ENCODE measurements at regions not wholly inside any gene's neighbourhood (a gene's known extent, or its start where the extent isn't known, plus 50 kb on each side); places are given as distances from the start of the nearest gene placed in this dataset.

GRCh38 chr2:120886534-120887319 is 151.1 kb downstream of the GLI2 start:
- no peaks in the 10 kb centered on the region; the same call in 1 of the 2 replicates for H3K36me3 Mint-ChIP-seq
- H3K4me3 Mint-ChIP-seq = no peak overlapping the region
- peak overlapping the region; percentile 57; the same call in 1 of the 2 replicates for H3K27ac Mint-ChIP-seq
- no peaks in the 10 kb centered on the region for H3K27me3 Mint-ChIP-seq (ENCODE audit: low read depth)
- TF ChIP-seq USF2 (CRISPR knock-in tag; IDR thresholded peaks at IDR 0.05) (no peak), RELA (CRISPR knock-in tag; IDR thresholded peaks at IDR 0.05; ENCODE audit: borderline replicate concordance) (no peak), TCF7 (CRISPR knock-in tag; IDR thresholded peaks at IDR 0.05; ENCODE audit: low read depth) (no peak), EMX1 (CRISPR knock-in tag; IDR thresholded peaks at IDR 0.05) (no peak), ATF6 (CRISPR knock-in tag; IDR thresholded peaks at IDR 0.05) (no peak), ZNF138 (CRISPR knock-in tag; conservative IDR thresholded peaks at IDR 0.05) (no peak), ZNF532 (CRISPR knock-in tag; IDR thresholded peaks at IDR 0.05; ENCODE audit: borderline replicate concordance) (no peak), MYBL2 (CRISPR knock-in tag; IDR thresholded peaks at IDR 0.05) (no peak), ZNF416 (CRISPR knock-in tag; IDR thresholded peaks at IDR 0.05) (no peak), ZSCAN18 (CRISPR knock-in tag; IDR thresholded peaks at IDR 0.05) (no peak), CREM (CRISPR knock-in tag; IDR thresholded peaks at IDR 0.05) (no peak), MAX (CRISPR knock-in tag; IDR thresholded peaks at IDR 0.05) (no peak)
- TF ChIP-seq, protein P1, sequence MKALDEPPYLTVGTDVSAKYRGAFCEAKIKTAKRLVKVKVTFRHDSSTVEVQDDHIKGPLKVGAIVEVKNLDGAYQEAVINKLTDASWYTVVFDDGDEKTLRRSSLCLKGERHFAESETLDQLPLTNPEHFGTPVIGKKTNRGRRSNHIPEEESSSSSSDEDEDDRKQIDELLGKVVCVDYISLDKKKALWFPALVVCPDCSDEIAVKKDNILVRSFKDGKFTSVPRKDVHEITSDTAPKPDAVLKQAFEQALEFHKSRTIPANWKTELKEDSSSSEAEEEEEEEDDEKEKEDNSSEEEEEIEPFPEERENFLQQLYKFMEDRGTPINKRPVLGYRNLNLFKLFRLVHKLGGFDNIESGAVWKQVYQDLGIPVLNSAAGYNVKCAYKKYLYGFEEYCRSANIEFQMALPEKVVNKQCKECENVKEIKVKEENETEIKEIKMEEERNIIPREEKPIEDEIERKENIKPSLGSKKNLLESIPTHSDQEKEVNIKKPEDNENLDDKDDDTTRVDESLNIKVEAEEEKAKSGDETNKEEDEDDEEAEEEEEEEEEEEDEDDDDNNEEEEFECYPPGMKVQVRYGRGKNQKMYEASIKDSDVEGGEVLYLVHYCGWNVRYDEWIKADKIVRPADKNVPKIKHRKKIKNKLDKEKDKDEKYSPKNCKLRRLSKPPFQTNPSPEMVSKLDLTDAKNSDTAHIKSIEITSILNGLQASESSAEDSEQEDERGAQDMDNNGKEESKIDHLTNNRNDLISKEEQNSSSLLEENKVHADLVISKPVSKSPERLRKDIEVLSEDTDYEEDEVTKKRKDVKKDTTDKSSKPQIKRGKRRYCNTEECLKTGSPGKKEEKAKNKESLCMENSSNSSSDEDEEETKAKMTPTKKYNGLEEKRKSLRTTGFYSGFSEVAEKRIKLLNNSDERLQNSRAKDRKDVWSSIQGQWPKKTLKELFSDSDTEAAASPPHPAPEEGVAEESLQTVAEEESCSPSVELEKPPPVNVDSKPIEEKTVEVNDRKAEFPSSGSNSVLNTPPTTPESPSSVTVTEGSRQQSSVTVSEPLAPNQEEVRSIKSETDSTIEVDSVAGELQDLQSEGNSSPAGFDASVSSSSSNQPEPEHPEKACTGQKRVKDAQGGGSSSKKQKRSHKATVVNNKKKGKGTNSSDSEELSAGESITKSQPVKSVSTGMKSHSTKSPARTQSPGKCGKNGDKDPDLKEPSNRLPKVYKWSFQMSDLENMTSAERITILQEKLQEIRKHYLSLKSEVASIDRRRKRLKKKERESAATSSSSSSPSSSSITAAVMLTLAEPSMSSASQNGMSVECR (CRISPR knock-in tag; IDR thresholded peaks at IDR 0.05; ENCODE audit: borderline replicate concordance) = no peak
- TF ChIP-seq, protein P2, sequence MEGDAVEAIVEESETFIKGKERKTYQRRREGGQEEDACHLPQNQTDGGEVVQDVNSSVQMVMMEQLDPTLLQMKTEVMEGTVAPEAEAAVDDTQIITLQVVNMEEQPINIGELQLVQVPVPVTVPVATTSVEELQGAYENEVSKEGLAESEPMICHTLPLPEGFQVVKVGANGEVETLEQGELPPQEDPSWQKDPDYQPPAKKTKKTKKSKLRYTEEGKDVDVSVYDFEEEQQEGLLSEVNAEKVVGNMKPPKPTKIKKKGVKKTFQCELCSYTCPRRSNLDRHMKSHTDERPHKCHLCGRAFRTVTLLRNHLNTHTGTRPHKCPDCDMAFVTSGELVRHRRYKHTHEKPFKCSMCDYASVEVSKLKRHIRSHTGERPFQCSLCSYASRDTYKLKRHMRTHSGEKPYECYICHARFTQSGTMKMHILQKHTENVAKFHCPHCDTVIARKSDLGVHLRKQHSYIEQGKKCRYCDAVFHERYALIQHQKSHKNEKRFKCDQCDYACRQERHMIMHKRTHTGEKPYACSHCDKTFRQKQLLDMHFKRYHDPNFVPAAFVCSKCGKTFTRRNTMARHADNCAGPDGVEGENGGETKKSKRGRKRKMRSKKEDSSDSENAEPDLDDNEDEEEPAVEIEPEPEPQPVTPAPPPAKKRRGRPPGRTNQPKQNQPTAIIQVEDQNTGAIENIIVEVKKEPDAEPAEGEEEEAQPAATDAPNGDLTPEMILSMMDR (IDR thresholded peaks at IDR 0.05) = no peak
- TF ChIP-seq, protein P3, sequence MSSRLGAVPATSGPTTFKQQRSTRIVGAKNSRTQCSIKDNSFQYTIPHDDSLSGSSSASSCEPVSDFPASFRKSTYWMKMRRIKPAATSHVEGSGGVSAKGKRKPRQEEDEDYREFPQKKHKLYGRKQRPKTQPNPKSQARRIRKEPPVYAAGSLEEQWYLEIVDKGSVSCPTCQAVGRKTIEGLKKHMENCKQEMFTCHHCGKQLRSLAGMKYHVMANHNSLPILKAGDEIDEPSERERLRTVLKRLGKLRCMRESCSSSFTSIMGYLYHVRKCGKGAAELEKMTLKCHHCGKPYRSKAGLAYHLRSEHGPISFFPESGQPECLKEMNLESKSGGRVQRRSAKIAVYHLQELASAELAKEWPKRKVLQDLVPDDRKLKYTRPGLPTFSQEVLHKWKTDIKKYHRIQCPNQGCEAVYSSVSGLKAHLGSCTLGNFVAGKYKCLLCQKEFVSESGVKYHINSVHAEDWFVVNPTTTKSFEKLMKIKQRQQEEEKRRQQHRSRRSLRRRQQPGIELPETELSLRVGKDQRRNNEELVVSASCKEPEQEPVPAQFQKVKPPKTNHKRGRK (CRISPR knock-in tag; IDR thresholded peaks at IDR 0.05; ENCODE audit: borderline replicate concordance) = no peak
- TF ChIP-seq, protein P4, sequence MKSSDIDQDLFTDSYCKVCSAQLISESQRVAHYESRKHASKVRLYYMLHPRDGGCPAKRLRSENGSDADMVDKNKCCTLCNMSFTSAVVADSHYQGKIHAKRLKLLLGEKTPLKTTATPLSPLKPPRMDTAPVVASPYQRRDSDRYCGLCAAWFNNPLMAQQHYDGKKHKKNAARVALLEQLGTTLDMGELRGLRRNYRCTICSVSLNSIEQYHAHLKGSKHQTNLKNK (CRISPR knock-in tag; IDR thresholded peaks at IDR 0.05) = no peak
- CTCF ChIA-PET = interaction anchor here (1.0 to 4.7 kb wide), 3 partner anchors 10 to 24 kb away, joined by 4 to 18 read pairs (median 6); no protein-coding TSS in a partner anchor
- peaks cover 48% of the 10 kb centered on the region for H3K4me1 Mint-ChIP-seq
- POLR2A ChIA-PET = no interaction called here
- ATAC-seq (no peak; the same call in 1 of the 2 replicates), DNase-seq (ENCODE audit: low spot score) (no peak)
- no peaks in the 10 kb centered on the region for H3K9me3 Mint-ChIP-seq
